Thymus (tissue), 11 donors: ENCODE measurements at regions not wholly inside any gene's neighbourhood (a gene's known extent, or its start where the extent isn't known, plus 50 kb on each side); places are given as distances from the start of the nearest gene placed in this dataset.

ENCODE experiments used
- DNase-seq, 9 donors: peaks; one replicate each; pipeline ENCODE4 v3.0.0-alpha.2; 2013; ENCODE audit warnings: low spot score in 9 of 9, low read depth in 6 of 9, missing footprints in 1 of 9
- H3K27ac ChIP-seq, 2 donors: one replicate each; pipeline ENCODE4 v1.5.1; 2013; ENCODE audit warnings: control low read depth in 1 of 2, low read depth in 1 of 2, low read length in 1 of 2, mild to moderate bottlenecking in 1 of 2, moderate library complexity in 1 of 2
- H3K27me3 ChIP-seq, 2 donors: one replicate each; pipeline ENCODE4 v1.5.1; 2013; ENCODE audit warnings: low read length in 1 of 2; ENCODE audit not compliant: control insufficient read depth in 2 of 2, insufficient read depth in 1 of 2
- H3K36me3 ChIP-seq, 2 donors: one replicate each; pipeline ENCODE4 v1.5.1; 2013; ENCODE audit warnings: low read length in 1 of 2, mild to moderate bottlenecking in 1 of 2, moderate library complexity in 1 of 2; ENCODE audit not compliant: control insufficient read depth in 2 of 2, insufficient read depth in 2 of 2
- H3K4me1 ChIP-seq, 2 donors: one replicate each; pipeline ENCODE4 v1.5.1; 2013; ENCODE audit warnings: low read length in 2 of 2; ENCODE audit not compliant: control insufficient read depth in 2 of 2, insufficient read depth in 2 of 2
- H3K4me3 ChIP-seq, 2 donors: one replicate each; pipeline ENCODE4 v1.5.1; 2013; ENCODE audit warnings: low read length in 2 of 2, control low read depth in 1 of 2, mild to moderate bottlenecking in 1 of 2
- H3K9me3 ChIP-seq, 2 donors: one replicate each; pipeline ENCODE4 v1.5.1; 2013; ENCODE audit warnings: low read length in 1 of 2, mild to moderate bottlenecking in 1 of 2; ENCODE audit not compliant: control insufficient read depth in 2 of 2, insufficient read depth in 1 of 2
- WGBS: extraction: QIAGEN DNeasy Blood & Tissue Kit; methylation state at CpG from one replicate; pipeline ENCODE4 v1.1.7; 2013; 5-methylcytosine and 5-hydroxymethylcytosine counted together
- donor health status: healthy.

- no peaks in the 10 kb centered on the region for H3K4me1 ChIP-seq
- WGBS, result 85% methylated on average over 4 of the region's 4 CpGs
- H3K27ac ChIP-seq, result no peak overlapping the region
- H3K36me3 ChIP-seq, result no peaks in the 10 kb centered on the region
- no peak overlapping the region for H3K4me3 ChIP-seq
- H3K27me3 ChIP-seq, result no peaks in the 10 kb centered on the region
- H3K9me3 ChIP-seq, result no peaks in the 10 kb centered on the region
- DNase-seq, result no peak
Measured at GRCh38 chr13:78228940-78229339, 310.3 kb upstream of the EDNRB start.

- no peak overlapping the region for H3K4me3 ChIP-seq
- DNase-seq, result no peak
- no peaks in the 10 kb centered on the region for H3K9me3 ChIP-seq
- no peaks in the 10 kb centered on the region for H3K36me3 ChIP-seq
- H3K4me1 ChIP-seq, result no peaks in the 10 kb centered on the region
- no peaks in the 10 kb centered on the region for H3K27me3 ChIP-seq
- no peak overlapping the region for H3K27ac ChIP-seq
- 94% methylated on average over 1 of the region's 1 CpG for WGBS
Measured at GRCh38 chr13:78228211-78228610, 309.6 kb upstream of the EDNRB start.

- H3K27ac ChIP-seq, result no peak overlapping the region
- no peak overlapping the region for H3K4me3 ChIP-seq
- no peaks in the 10 kb centered on the region for H3K4me1 ChIP-seq
- no peaks in the 10 kb centered on the region for H3K9me3 ChIP-seq
- no peak for DNase-seq
- WGBS, result 90% methylated on average over 3 of the region's 3 CpGs
- no peaks in the 10 kb centered on the region for H3K36me3 ChIP-seq
- H3K27me3 ChIP-seq, result no peaks in the 10 kb centered on the region
Measured at GRCh38 chr13:78227709-78228108, 309.1 kb upstream of the EDNRB start.

- H3K36me3 ChIP-seq, result no peaks in the 10 kb centered on the region
- no peak for DNase-seq
- H3K27me3 ChIP-seq, result no peaks in the 10 kb centered on the region
- WGBS, result 90% methylated on average over 4 of the region's 4 CpGs
- H3K9me3 ChIP-seq, result no peaks in the 10 kb centered on the region
- no peaks in the 10 kb centered on the region for H3K4me1 ChIP-seq
- no peak overlapping the region for H3K27ac ChIP-seq
- H3K4me3 ChIP-seq, result no peak overlapping the region
Measured at GRCh38 chr13:78215458-78216108, 297.0 kb upstream of the EDNRB start.

GRCh38 chr13:78201411-78201810 is 282.8 kb upstream of the EDNRB start:
- no peaks in the 10 kb centered on the region for H3K36me3 ChIP-seq
- DNase-seq, result no peak
- H3K9me3 ChIP-seq, result no peaks in the 10 kb centered on the region
- no peaks in the 10 kb centered on the region for H3K27me3 ChIP-seq
- H3K4me3 ChIP-seq, result no peak overlapping the region
- 89% methylated on average over 3 of the region's 3 CpGs for WGBS
- no peak overlapping the region for H3K27ac ChIP-seq
- no peaks in the 10 kb centered on the region for H3K4me1 ChIP-seq

GRCh38 chr13:78198821-78199220 is 280.2 kb upstream of the EDNRB start:
- no peaks in the 10 kb centered on the region for H3K36me3 ChIP-seq
- no peaks in the 10 kb centered on the region for H3K27me3 ChIP-seq
- no peak overlapping the region for H3K4me3 ChIP-seq
- H3K9me3 ChIP-seq, result no peaks in the 10 kb centered on the region
- no peak for DNase-seq
- H3K27ac ChIP-seq, result no peak overlapping the region
- H3K4me1 ChIP-seq, result no peaks in the 10 kb centered on the region
- 82% methylated on average over 3 of the region's 3 CpGs for WGBS

GRCh38 chr13:78198419-78198818 is 279.8 kb upstream of the EDNRB start:
- no peaks in the 10 kb centered on the region for H3K4me1 ChIP-seq
- no peaks in the 10 kb centered on the region for H3K27me3 ChIP-seq
- DNase-seq, result no peak
- WGBS, result 92% methylated on average over 1 of the region's 1 CpG
- H3K9me3 ChIP-seq, result no peaks in the 10 kb centered on the region
- no peak overlapping the region for H3K4me3 ChIP-seq
- no peaks in the 10 kb centered on the region for H3K36me3 ChIP-seq
- no peak overlapping the region for H3K27ac ChIP-seq

GRCh38 chr13:78197231-78197630 is 278.6 kb upstream of the EDNRB start:
- no peak overlapping the region for H3K27ac ChIP-seq
- H3K4me3 ChIP-seq, result no peak overlapping the region
- H3K9me3 ChIP-seq, result no peaks in the 10 kb centered on the region
- DNase-seq, result no peak
- H3K4me1 ChIP-seq, result no peaks in the 10 kb centered on the region
- no peaks in the 10 kb centered on the region for H3K36me3 ChIP-seq
- WGBS, result 93% methylated on average over 5 of the region's 5 CpGs
- no peaks in the 10 kb centered on the region for H3K27me3 ChIP-seq

GRCh38 chr13:78194904-78195639 is 276.4 kb upstream of the EDNRB start:
- no peak for DNase-seq
- 98% methylated on average over 3 of the region's 3 CpGs for WGBS

More at GRCh38 chr13:78194904-78195639, 276.4 kb upstream of the EDNRB start:
- Histone ChIP-seq H3K27ac (no peak overlapping the region), H3K9me3 (no peaks in the 10 kb centered on the region), H3K4me1 (no peaks in the 10 kb centered on the region), H3K36me3 (no peaks in the 10 kb centered on the region), H3K27me3 (no peaks in the 10 kb centered on the region), H3K4me3 (no peak overlapping the region)
